ENCODE measurements at regions not wholly inside any gene's neighbourhood (a gene's known extent, or its start where the extent isn't known, plus 50 kb on each side); places are given as distances from the start of the nearest gene placed in this dataset.
"Not testable (repeated sequence)": the region's sequence is repeated elsewhere in the genome, so short reads cannot be mapped to it uniquely, and the experiment has no call there.

DNA sequence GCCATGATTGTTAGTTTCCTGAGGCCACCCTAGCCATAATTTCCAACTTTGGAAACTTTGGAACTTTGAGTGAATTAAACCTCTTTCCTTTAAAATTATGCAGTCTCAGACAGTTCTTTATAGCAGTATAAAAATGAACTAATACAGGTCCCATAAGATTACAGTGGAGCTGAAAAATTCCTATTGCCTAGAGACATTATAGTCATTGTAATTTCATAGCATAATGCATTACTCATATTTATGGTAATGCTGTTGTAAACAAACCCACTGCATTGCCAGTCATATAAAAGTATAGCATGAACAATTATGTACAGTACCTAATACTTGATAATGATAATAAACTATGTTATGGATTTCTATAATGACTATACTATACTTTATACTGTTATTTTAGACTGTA lies 88.0 kb upstream of the TMEM229A start:
- H3K9me3 Mint-ChIP-seq = no peaks in the 10 kb centered on the region
- H3K27me3 Mint-ChIP-seq = no peaks in the 10 kb centered on the region
- TF ChIP-seq, protein P1, sequence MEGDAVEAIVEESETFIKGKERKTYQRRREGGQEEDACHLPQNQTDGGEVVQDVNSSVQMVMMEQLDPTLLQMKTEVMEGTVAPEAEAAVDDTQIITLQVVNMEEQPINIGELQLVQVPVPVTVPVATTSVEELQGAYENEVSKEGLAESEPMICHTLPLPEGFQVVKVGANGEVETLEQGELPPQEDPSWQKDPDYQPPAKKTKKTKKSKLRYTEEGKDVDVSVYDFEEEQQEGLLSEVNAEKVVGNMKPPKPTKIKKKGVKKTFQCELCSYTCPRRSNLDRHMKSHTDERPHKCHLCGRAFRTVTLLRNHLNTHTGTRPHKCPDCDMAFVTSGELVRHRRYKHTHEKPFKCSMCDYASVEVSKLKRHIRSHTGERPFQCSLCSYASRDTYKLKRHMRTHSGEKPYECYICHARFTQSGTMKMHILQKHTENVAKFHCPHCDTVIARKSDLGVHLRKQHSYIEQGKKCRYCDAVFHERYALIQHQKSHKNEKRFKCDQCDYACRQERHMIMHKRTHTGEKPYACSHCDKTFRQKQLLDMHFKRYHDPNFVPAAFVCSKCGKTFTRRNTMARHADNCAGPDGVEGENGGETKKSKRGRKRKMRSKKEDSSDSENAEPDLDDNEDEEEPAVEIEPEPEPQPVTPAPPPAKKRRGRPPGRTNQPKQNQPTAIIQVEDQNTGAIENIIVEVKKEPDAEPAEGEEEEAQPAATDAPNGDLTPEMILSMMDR (conservative IDR thresholded peaks at IDR 0.05) = no peak
- no peaks in the 10 kb centered on the region for H3K36me3 Mint-ChIP-seq
- H3K4me1 Mint-ChIP-seq (ENCODE audit: unreplicated experiment) = no peaks in the 10 kb centered on the region
- no peak for DNase-seq (ENCODE audit: extremely low spot score, unreplicated experiment)
- no peak overlapping the region for H3K27ac Mint-ChIP-seq
- no peak overlapping the region for H3K4me3 Mint-ChIP-seq

GRCh38 chr7:124113045-124113444 lies 80.2 kb upstream of the TMEM229A start:
- Mint-ChIP-seq H3K4me1 (ENCODE audit: unreplicated experiment) (no peaks in the 10 kb centered on the region), H3K4me3 (no peak overlapping the region), H3K27ac (no peak overlapping the region), H3K9me3 (no peaks in the 10 kb centered on the region), H3K36me3 (no peaks in the 10 kb centered on the region), H3K27me3 (no peaks in the 10 kb centered on the region)
- no peak for DNase-seq (ENCODE audit: extremely low spot score, unreplicated experiment)
- TF ChIP-seq, protein P1 (conservative IDR thresholded peaks at IDR 0.05) = no peak

GRCh38 chr7:124106575-124106974 lies 73.7 kb upstream of the TMEM229A start:
- H3K9me3 Mint-ChIP-seq = peaks cover 5% of the 10 kb centered on the region
- H3K4me1 Mint-ChIP-seq (ENCODE audit: unreplicated experiment) = no peaks in the 10 kb centered on the region
- TF ChIP-seq, protein P1 (conservative IDR thresholded peaks at IDR 0.05) = no peak
- no peak overlapping the region for H3K27ac Mint-ChIP-seq
- H3K27me3 Mint-ChIP-seq = no peaks in the 10 kb centered on the region
- no peaks in the 10 kb centered on the region for H3K36me3 Mint-ChIP-seq
- H3K4me3 Mint-ChIP-seq = no peak overlapping the region
- DNase-seq (ENCODE audit: extremely low spot score, unreplicated experiment) = no peak

- no peak for DNase-seq (ENCODE audit: extremely low spot score, unreplicated experiment)
- no peak overlapping the region for H3K4me3 Mint-ChIP-seq
- H3K27me3 Mint-ChIP-seq = no peaks in the 10 kb centered on the region
- H3K36me3 Mint-ChIP-seq = no peaks in the 10 kb centered on the region
- peaks cover 5% of the 10 kb centered on the region for H3K9me3 Mint-ChIP-seq
- no peak overlapping the region for H3K27ac Mint-ChIP-seq
- H3K4me1 Mint-ChIP-seq (ENCODE audit: unreplicated experiment) = no peaks in the 10 kb centered on the region
- TF ChIP-seq, protein P1 (conservative IDR thresholded peaks at IDR 0.05) = peak; percentile 78
Measured at GRCh38 chr7:124101173-124101768, 68.4 kb upstream of the TMEM229A start.

DNA sequence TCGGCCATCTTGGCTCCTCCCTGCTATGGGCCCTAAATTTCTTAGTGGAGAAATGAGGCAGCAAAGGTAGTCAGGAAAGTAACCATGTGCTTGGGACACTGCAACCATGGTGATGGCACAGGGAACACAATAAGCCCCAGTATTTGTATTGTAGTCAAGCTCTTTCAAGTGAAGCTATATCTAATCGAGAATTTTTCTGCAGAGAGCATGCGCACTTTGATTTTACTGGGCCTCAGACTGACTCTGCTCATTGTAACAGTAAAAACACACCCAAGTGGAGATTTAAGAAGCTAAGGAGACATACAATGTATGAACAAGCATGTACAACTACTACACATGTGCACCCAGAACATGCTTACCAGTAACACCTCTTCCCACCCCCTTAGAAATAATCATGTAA lies 67.3 kb upstream of the TMEM229A start:
- no peaks in the 10 kb centered on the region for H3K4me1 Mint-ChIP-seq (ENCODE audit: unreplicated experiment)
- H3K27ac Mint-ChIP-seq = no peak overlapping the region
- DNase-seq (ENCODE audit: extremely low spot score, unreplicated experiment) = no peak
- no peaks in the 10 kb centered on the region for H3K36me3 Mint-ChIP-seq
- H3K4me3 Mint-ChIP-seq = no peak overlapping the region
- TF ChIP-seq, protein P1 (conservative IDR thresholded peaks at IDR 0.05) = no peak
- peaks cover 5% of the 10 kb centered on the region for H3K9me3 Mint-ChIP-seq
- no peaks in the 10 kb centered on the region for H3K27me3 Mint-ChIP-seq

DNA sequence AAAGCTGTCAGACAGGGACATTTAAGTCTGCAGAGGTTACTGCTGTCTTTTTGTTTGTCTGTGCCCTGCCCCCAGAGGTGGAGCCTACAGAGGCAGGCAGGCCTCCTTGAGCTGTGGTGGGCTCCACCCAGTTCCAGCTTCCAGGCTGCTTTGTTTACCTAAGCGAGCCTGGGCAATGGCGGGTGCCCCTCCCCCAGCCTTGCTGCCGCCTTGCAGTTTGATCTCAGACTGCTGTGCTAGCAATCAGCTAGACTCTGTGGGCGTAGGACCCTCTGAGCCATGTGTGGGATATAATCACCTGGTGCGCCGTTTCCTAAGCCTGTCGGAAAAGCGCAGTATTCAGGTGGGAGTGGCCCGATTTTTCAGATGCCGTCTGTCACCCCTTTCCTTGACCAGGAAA lies 66.7 kb upstream of the TMEM229A start:
- not testable (repeated sequence) for DNase-seq (ENCODE audit: extremely low spot score, unreplicated experiment); H3K36me3 Mint-ChIP-seq; H3K27ac Mint-ChIP-seq

More for the DNA sequence above, 66.7 kb upstream of the TMEM229A start:
- H3K4me1 Mint-ChIP-seq (ENCODE audit: unreplicated experiment); H3K4me3 Mint-ChIP-seq; H3K9me3 Mint-ChIP-seq; H3K27me3 Mint-ChIP-seq: not testable (repeated sequence)
